ENCODE measurements at regions not wholly inside any gene's neighbourhood (a gene's known extent, or its start where the extent isn't known, plus 50 kb on each side); places are given as distances from the start of the nearest gene placed in this dataset.

- no peak for TF ChIP-seq CTCF (IDR thresholded peaks at IDR 0.05; ENCODE audit: low read length)
- no peak for TF ChIP-seq EZH2phosphoT487 (IDR thresholded peaks at IDR 0.05; ENCODE audit: low read length)
- TF ChIP-seq EZH2 (optimal IDR thresholded peaks at IDR 0.05; ENCODE audit: low read depth, low read length), result no peak
Measured at GRCh38 chr3:27869152-27869551, 147.0 kb upstream of the EOMES start.
